Suppressor macrophage (primary cell): ENCODE measurements at regions not wholly inside any gene's neighbourhood (a gene's known extent, or its start where the extent isn't known, plus 50 kb on each side); places are given as distances from the start of the nearest gene placed in this dataset.
"Not testable (repeated sequence)": the region's sequence is repeated elsewhere in the genome, so short reads cannot be mapped to it uniquely, and the experiment has no call there.

Experiments
- DNase-seq, 4 experiments: peaks; one replicate each; pipeline ENCODE4 v3.0.0-alpha.2; 2020 to 2022

DNA sequence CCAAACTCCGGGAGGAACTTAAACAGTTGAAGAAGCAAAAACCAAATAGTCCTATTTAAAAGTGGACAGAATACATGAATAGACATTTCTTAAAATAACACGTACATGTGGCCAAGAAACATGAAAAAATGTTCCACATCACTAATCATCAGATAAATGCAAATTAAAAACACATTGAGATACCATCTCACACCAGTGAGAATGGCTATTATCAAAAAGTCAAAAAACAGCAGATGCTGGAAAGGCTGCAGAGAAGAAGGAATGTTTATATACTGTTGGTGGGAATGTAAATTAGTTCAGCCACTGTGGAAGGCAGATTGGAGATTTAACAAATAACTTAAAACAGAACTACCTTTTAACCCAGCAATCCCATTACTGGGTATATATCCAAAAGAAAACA lies 283.0 kb upstream of the IZUMO3 start:
- no peak for DNase-seq

DNA sequence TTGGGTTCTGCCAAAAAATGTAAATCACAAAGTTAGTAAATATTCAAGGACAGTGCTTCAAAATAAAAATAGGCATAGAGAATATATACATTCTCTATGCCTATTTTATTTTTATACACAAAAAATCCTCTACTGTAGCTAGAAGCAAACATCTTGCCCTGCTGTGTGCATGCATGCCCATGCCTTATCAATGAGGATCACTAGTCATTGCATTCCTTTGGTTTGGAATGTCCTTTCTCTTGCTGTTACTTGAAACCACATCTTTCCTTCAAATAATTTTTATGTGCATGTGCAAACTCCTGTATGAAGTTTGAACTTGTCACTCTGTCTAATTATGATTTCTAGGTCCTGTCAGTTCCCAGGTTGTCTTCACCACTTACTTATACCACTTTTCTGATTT lies 278.9 kb upstream of the IZUMO3 start:
- no peak for DNase-seq

DNA sequence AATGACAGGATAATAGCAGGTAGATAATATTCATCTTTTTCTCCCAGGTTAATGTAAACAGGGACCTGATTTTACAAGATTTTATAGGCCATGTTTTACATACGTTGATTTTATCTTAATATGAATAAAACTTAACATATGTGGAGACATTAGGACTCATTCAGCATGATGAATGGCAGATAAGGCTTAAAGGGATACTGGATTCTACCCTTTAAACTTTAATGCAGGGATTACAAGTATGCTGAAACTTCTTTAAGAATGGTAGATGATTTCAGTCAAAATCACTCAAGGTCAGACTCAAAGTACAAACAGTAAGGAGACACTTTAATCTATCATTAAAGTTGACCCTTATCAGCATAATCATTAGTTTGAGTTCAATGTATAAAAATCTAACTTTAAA lies 274.5 kb upstream of the IZUMO3 start:
- DNase-seq = no peak

DNA sequence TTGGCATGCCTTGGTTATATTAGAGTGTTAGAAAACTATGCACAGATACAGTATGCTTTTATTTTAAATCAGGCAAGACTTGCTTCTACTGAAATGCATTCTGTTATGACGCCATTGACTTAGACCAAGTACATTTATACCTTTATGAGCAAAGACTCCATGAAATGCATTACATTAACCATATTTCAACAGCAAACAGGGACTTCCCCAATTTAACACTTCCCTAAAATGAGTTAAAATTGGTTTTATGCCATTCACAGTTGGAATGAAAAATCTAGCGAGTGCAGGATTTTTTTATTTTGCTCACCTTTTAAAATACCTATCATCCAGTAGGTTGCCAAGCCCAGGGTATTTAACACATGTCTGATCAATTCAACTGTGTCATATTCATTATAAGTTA lies 272.1 kb upstream of the IZUMO3 start:
- DNase-seq = peak in 2 of 4 experiments; percentile 1 to 7

DNA sequence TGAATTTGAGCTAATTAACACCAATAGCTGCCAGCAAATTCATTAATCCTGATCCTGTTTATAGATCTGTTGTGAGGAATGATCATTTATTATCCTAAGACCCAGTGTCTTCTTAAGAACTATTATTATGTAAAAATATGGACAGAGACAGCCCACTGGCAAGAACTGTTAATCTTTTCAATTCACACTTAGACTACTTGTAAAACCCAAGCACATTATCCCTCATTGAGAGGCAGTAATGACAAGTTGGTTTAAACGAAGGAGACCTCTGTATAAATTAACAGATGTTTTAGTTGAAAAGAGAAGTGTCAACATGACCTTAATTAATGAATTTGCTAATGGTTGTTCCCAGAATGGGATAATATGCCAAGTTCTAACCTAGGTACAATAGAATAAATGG lies 270.3 kb upstream of the IZUMO3 start:
- no peak for DNase-seq

DNA sequence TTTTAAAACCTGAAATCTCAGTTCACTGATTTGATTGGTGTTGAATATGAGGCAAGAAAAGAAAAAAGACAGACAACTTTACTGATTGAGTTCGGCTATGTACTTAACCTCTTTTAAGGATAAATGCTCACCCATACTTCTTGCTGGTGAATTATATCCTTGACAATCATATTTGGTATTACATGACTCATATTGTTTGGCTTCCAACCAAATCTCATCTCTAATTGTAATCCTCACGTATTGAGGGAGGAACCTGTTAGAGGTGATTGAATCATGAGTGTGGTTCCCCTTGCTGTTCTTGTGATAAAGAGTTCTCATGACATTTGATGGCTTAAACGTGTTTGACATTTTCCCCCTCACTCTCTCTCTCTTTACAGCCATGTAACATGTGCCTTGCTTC lies 255.6 kb upstream of the IZUMO3 start:
- no peak for DNase-seq

DNA sequence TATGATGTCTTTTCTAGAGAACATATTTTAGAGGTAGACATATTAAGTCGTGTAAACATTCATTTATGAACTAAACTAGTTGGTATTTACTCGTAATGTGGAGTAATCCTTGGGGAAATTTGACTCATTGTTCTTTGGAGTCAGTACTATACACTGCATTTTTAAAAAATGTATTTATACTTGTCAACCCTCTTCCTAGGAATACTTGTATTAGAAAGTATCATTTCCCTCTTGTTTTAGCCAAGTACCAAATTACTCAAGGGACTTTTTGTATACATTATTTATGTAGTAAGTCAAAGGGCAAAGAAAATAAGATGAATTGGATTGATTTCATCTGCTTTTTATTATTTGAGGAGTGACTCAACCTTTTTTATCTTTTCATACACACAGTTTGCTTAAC lies 248.1 kb upstream of the IZUMO3 start:
- DNase-seq = no peak

DNA sequence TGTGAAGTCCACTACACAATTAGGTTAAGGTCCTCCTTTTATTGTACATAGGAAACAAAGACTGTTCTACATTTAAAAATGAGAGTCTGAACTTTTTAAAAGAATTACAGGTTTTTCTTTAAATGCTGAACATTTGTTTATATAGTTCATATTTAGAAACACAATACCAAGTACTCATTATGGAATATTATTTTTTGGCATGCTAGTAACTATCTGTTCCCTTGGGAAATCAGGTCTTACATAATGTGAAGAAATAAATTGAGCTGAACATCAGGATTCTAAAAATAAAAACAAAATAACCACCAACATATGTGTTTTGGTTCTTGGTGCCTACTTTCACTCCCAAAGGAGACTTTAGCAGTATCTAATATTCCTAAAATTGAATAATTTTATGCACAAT lies 230.5 kb upstream of the IZUMO3 start:
- no peak for DNase-seq

DNA sequence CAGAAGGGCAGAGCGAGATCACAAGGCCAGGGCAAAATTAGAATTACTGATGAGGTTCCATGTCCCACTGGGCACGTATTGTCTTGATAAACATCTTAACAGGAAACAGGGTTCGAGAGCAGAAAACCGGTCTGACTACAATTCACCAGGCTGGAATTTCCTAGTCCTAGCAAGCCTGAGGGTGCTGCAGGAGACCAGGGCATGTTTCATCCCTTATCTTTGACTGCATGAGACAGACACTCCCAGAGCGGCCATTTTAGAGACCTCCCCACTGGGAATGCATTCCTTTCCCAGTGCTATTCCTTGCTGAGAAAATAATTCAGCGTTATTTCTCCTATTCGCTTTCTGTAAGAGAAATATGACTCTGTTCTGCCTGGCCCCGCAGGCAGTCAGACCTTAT lies 228.5 kb upstream of the IZUMO3 start:
- not testable (repeated sequence) for DNase-seq

DNA sequence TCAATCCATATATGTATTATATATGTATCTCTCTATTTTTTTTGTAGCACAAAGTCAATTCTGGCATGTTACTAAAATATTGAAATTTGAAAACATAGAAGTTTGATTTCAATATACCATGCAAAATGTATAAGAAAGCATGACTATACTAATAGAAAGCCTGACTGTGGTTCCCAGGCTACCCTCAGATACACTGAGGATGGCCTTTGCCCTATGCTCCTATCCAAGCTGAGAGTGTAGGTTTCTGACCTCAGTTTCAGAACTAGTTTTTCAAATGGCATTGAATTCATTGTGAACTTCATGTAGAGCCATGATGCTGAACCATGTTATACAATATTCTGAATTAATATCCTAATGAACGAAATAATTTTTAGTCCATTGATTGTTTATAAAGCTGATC lies 220.4 kb upstream of the IZUMO3 start:
- DNase-seq = no peak

DNA sequence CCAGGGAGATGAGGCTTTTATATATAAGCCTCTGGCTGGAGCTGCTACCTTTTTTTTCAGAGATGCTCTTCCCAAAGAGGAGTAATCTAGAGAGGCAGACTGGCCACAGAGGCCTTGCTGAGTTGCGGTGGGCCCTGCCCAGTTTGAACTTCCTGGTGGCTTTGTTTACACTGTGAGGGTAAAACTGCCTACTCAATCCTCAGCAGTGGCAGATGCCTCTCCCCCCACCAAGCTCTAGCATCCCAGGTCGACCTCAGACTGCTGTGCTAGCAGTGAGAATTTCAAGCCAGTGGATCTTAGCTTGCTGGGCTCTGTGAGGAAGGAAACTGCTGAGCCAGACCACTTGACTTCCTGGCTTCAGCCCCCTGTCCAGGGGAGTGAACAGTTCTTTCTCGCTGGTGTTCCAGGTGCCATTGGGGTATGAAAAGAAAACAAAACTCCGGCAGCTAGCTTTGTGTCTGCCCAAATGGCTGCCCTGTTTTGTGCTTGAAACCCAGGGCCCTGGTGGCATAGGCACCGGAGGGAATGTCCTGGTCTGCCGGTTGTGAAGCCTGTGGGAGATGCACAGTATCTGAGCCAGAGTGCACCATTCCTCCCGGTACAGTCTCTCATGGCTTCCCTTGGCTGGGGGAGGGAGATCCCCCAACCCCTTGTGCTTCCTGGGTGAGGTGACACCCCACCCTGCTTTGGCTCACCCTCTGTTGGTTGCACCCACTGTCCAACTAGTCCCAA lies 219.5 kb upstream of the IZUMO3 start:
- no peak for DNase-seq

DNA sequence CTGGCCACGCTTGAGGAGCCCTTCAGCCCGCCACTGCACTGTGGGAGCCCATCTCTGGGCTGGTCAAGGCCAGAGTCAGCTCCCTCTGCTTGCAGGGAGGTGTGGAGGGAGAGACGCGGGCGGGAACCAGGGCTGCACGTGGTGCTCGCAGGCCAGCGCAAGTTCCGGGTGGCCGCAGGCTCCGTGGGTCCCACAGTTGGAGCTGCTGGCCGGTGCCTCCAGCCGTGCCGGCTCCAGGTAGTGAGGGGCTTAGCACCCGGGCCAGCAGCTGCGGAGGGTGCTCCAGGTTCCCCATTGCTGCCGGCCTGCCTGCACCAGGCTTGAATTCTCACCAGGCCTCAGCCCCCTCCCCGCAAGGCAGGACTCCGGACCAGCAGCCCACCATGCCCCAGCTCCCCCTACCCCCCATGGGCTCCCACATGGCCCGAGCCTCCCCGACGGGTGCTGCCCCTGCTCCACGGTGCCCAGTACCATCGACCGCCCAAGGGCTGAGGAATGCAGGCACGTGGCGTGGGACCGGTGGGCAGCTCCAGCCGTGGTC lies 192.8 kb upstream of the IZUMO3 start:
- no peak for DNase-seq

DNA sequence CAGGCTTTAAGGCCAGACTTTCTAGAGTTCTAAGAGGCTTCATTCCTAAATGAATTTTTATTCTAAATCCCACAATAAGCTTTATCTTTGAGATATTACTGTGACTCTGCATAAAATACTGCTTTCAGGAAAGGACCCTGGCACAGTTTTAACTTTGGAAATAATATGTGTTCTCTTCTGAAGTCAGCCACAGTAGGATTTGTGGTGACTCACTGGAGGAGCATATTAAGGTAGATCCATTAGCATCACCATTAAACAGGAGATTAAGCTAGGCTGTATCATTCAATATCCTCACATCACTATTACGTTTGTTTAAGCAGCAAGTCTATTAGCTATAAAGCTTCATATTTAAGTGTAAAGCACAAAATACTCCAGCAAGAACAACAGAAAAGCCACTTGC lies 186.1 kb upstream of the IZUMO3 start:
- DNase-seq = no peak

DNA sequence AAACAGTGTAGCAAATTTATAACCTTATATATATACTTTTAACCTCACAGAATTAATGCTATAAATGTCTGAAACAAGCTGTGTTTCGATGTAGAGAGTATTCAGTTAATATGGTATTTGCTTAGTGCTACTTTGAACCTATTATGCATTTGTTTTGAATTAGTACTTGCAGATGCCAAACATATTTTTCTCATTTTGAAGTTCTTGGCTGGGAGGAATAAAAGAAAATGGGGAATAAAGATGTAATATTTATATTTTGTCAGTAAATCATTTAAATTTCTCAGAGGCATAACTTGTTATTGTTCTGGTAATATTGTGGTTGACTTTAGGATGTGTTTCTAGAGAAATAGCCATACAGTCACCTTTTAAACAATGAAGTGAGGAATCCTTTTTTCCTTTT lies 175.9 kb upstream of the IZUMO3 start:
- DNase-seq = no peak

DNA sequence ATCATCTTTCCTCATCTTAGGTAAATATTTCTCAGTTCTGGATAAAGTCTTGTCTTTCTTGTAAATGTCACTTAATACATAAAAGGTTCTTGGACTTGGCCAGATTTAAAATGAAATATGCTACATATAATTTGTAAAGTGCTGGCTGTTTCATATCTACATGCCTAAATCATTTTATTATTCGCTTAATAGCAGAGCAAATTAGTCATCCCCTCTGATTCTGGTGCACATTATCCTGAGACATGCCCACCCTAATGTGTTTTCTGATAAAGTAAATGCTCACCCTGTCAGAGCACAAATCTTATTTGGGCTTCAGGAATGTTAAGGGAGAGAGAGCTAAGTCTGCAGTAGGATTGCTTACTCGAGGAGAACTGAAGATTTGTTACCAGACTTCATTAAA lies 166.5 kb upstream of the IZUMO3 start:
- DNase-seq = no peak

DNA sequence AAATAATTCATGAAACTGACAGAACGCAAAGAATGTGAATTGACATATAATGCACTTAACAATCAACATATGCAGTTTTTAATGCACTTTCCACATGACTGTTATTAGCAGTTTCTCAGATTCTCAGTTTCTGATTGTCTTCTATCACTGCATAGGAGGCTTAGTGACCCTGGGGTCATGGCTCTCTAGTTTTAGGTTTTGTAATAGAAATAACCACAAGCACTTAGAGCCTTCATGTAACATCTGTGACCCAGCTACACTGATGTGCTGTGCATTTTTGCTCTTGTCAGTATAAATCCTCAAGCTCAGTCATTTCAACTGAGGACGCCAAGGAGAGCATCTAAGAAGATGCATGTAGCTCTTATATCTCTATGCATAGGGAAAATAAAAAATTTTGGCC lies 163.1 kb upstream of the IZUMO3 start:
- no peak for DNase-seq

DNA sequence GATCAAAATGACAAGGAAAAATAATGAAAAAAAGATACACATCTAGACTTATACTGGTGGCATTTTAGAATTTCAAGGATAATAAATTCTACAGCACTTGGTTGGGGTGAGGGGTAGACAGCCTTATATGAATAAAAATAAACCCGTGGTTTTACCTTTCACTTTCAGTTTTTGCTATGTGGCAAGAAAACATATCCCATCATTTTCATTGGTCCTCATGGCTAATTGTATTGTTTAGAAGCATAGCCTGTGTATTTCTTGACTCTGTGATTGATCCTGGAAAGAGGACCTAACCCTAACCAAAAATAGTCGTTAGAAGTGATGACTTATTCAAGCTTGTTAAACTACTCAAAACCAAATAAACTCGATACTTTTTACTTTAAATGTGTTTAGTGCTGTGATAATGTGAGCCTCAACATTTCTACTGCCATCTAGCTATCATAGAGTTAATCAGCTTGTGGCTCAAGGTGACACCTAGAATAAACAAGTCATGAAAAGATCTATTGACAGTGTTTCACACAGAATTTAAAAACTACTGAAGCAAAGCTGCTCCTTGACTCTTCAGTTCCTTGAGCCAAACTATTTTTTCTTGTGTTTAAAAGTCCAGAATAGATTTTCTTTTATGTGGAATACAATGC lies 153.3 kb upstream of the IZUMO3 start:
- no peak for DNase-seq

DNA sequence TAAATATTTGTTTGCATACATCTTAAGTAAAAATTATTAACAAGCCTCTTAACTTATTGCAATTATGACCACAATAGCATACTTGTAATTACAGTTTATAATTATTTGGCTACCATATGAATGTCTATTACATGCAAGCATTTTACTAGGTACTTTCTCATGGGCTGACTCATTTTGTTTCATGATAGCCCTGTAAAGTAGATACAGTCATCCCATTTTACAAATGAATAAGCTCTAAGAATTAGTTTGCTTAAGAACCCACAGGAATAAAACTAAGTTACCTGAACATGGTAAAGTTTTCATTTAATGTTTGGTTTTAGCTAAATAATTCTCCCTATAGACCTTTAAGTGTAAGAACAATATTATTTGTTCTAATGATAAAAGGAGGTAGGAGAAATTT lies 126.6 kb upstream of the IZUMO3 start:
- no peak for DNase-seq

DNA sequence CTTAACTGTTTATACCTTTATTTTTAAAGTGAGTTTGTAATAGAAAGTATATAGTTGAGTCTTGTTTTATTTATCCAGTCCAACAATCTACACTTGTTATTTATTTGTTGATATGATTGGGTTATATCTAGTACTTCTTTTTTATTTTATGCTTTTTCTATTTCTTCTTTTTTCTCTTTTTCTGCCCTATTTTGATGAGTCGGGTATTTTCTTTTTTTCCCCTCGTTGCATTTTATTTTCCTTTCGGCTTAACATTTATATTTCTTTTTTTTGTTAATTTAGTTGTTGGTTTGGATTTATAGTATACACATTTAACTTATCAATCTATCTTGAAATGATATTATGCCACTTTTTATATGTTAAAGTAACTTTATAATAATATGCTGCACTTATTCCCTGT lies 111.7 kb upstream of the IZUMO3 start:
- no peak for DNase-seq

DNA sequence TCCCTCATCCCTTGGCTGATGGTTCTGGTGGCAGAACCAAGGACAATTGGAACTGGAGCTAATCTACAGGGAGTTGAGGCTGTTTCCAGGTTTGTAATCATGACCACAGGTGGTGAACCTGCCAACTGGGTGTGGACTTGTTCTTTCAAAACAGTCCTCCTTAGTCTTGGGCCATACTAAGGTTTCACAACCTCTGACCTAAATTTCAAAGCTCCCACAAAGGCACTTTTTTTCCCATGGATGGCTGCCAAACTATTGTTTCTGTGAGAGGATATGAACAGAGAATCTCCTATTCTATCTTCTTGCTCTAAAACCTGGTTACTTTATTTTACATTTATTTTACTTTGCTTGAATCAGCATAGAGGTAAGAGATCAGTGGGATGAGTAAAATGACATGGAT lies 106.5 kb upstream of the IZUMO3 start:
- no peak for DNase-seq

DNA sequence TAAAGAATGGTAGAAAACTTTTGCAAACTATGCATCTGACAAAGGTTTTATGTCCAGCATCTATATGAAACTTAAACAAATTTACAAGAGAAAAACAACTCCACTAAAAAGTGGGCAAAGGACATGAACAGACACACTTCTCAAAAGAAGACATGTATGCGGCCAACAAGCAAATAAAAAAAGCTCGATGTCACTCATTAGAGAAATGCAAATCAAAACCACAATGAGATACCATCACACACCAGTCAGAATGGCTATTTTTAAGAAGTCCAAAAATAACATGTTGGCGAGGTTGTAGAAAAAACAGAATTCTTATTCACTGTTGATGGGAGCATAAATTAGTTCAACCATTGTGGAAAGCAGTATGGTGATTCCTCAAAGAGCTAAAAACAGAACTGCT lies 83.1 kb upstream of the IZUMO3 start:
- DNase-seq = not testable (repeated sequence)

DNA sequence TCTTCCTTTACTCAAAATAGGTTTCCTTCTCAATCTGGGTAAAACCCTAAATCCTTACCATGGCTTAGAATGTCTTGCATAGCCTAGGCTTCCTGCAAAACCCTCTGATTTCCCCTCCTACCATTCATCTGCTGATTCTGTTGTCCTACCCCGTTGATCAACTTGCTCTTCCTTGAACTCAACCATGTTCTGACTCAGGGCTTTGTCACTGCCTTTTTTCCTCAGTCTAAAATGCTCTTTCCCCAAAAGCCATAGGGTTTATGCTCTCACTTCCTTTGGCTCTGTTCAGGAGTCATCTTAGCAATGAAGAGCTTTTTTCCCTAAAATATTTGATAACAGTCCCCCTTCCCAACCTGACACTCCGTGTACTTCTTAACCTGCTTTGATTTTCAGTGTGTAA lies 79.4 kb upstream of the IZUMO3 start:
- no peak for DNase-seq

DNA sequence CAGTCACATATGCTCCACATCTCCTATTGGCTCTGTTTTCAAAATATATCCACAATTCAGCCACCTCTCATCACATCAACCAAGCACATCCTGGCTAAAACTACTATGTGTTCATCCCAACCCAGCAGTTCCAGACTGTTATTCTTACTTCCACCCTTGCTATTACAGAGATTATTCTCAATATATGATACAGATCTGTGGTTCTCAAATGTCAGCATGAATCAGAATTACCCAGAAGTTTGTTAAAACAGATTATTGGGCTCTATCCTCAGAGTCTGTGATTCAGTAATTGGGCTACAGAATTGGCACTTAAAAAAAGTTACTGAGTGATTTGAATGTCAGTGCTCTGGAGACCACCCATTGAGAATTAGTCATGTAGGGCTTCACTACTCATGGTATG lies 78.8 kb upstream of the IZUMO3 start:
- no peak for DNase-seq

DNA sequence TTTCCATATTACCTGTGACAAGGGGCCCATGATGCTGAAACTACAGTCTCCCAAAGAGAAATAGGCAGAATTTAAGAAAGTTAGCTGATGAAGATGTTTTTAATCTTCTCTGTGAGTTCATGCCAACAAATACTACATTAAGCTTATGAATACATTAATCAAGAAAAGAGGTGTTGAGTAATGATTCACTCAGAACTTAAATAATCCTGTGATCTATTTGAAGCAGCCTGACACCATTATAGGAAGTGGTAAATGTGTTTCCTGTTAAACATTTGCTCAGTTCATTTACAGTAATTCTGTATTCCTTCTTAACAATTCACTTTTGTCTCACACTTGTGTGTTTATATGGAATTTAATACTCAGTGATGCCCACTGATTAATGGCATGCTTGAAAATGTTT lies 75.0 kb upstream of the IZUMO3 start:
- DNase-seq = no peak

DNA sequence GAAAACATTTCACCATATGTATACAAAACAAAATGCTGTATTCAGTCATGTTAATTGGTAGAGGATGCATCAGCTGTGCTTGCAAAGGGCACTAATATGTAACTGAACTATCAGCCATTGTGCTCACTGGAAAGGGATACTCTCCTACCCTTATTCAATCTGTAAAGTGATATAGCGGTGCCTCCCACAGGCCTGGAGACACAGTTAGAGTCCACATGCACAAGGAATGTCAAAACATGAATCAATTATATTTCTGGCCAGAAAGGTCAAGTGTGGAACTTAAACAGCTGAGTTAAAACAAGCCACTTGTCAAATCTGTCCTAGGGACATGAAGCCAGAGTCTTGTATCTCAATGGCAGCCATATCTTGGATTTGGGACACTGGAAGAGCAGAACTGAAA lies 71.2 kb upstream of the IZUMO3 start:
- DNase-seq = no peak
